ENCODE measurements at regions not wholly inside any gene's neighbourhood (a gene's known extent, or its start where the extent isn't known, plus 50 kb on each side); places are given as distances from the start of the nearest gene placed in this dataset.

DNA sequence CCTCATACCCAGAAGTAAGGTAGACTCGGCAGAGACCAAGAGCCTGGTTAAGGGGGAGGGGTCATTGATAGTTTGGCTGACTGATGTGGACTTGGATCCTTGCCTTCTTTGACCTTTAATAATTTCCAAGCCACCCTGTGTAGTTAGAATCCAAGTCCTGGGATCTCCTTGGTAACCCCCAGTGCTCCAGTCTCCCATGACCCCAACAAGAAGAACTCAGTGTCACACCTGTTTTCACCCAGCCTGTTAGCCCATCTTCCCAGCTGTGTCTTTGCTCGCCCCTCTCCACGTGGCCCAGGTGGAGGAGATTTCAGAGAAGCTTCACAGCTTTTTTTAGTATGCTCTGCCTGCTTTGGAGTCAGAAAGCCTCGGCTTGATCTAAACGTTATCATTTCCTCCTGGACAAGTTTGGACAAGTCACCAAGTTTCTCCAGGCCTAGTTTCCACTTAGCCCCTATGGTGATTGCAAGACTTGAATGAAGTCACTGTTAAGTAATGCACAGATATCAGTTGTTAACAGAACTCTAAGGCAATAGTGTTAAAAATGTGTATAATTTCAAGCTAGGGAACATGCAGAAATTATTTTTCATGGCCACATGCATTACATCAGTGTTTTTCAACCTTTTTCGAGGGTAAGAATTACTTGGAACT, 170.0 kb downstream of the TMEM38B start:
- peak; percentile 43 for DNase-seq

DNA sequence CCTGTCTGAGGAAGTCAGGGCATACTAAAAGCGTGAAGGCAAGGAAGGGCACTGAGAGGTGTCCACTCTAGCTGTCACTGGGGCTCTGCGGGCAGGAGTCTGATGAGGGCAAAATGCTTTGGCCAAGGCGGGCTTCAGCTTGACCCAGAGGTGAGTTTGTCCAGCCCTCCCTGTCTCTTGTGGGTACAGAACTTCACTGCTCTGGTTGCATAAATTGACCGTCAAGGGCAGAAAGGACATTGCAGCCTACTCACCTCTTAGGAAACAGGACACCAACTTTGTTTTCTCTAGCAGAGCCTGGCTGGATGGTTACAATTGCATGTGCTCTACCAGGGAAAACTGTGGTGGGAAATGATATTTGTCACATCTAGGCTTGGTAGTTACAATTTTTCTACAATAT, 170.9 kb downstream of the TMEM38B start:
- DNase-seq: peak; percentile 44

DNA sequence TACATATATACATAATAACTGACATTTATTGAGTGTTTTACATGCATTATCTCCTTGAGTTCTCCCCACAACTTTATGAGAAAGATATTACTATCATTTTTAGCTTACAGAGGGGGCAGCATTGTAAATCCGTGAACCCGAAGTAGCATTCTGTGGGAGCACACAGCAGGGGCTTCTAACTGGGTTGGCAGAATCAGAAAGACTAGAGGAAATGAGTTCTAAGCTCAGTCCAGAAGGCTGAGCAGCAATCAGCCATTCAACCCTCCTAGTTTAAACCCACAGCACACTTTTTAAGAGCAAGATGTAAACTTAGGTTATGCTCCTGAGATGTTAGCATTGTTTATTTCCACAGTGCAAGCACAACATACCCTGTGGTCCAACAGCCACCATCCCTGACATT, 177.2 kb downstream of the TMEM38B start:
- DNase-seq: no peak

DNA sequence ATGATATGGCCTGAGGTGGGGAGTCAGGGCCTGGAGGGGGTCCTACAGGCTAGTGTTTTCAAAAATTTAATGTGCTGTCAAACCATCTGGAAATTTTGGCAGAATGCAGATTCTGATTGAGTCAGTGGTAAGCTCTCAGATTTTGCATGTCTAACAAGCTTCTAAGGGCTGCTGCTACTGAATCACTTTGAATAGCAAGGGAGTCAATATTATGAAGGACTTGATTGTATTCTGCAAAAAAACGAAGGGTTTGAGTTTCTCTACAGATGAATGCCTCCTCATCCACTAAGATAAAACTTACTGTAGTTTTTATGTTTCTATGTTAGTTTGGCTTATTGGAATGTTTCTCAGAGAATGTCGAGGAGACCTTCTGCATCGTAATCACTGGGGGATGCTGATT, 179.5 kb downstream of the TMEM38B start:
- DNase-seq: no peak

DNA sequence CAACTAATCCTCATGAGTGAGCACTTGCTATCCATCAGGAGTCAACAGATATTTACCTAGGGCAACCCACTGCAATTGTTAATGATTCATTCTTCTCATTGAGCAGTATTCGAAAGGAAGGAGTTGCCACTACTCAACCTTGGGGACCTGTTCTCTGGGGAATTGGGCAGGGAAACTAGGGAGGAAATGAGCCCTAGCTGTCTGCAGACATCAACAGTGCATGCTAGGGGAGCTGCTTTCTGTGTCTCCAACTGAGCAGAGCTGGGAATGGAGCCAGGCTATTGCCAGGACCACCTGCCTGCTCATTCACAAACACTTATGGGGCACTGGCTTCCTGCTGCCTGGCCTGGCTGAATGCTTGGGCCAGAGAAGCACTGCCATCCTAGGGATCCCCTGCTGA, 183.4 kb downstream of the TMEM38B start:
- no peak for DNase-seq

DNA sequence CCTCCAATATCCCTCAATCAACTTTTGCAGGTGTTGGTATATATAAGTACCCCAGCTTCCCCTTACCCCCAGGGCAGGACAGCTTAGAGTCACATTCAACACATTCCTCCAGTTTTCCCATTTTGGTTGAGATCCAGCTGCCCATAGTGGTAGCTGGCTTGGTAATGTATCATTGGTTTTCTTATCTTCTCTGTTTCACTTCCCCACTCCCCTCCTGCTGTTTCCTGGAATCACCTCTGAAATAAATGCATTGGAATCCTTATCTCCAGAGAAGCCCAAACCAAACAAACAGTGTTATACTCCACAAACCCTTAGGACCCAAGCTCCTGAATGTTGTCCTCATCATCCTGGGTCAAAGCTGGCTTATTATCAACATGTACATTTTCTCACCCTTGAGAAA, 184.8 kb downstream of the TMEM38B start:
- DNase-seq: no peak

DNA sequence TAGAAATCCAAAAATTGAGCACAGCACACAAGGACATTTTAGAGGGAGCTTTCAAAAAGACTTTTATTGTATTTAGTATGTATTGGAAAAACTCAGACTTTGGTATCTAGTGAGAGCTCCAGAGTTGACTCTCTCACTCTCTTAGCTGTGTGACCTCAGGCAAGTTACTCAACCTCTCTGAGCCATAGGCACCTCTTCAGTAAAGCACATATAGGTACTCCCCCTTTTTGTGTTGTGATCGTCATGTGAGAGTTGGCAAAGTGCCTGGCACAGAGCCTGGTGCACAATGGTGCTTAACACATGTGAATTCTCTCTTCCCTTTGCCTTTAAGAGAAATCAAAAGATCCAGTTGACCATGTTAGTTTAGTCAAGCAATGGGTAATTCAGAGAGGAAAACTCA, 186.2 kb downstream of the TMEM38B start:
- no peak for DNase-seq

DNA sequence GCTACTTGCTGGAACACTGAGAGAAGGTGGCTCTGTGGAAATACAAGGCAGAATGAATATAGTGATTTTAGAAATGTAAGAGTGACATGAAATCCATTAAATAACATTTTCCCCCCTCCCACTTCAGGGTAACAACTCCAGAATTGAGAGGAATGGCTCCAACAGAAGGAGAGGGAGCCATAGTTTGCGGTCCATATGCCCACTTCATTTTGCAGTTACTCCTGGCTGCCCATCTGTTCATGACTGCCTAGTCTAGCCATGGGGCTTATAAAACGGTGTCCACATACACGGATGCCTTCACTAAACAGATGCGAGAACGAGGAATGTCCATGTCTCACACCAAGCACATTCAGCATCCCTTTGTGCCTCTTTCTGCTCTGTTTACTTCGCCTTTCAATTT, 186.7 kb downstream of the TMEM38B start:
- no peak for DNase-seq

DNA sequence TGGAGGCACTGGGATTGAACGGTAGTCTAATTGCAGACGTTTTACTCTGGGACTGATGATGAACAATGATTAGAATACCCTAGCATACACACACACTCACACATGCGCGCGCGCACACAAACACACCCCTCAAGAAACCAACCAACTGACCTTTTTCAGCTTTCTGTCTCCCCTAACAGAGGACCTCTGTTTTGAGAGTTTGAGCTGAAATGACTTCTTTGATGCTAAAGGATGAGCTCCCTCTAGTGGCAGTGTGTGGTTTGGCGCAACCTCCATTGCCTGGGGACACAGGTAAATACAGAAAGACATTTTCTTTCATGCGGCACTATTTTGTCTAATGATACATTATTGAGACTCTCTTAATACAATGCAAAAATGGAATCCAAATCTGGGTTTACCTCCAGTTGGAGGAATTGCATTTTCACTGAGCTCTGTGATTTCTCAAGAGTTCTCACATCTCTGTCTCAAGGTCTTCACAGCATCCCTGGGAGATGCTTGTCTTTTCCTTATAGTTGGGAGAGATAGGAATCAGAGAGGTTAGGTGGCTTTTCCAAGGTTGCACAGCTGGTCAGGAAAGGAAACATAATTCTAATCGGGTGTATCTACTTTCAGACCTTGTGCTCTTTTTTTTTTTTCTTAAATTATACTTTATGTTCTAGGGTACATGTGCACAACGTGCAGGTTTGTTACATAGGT, 187.5 kb downstream of the TMEM38B start:
- DNase-seq: peak; percentile 84

DNA sequence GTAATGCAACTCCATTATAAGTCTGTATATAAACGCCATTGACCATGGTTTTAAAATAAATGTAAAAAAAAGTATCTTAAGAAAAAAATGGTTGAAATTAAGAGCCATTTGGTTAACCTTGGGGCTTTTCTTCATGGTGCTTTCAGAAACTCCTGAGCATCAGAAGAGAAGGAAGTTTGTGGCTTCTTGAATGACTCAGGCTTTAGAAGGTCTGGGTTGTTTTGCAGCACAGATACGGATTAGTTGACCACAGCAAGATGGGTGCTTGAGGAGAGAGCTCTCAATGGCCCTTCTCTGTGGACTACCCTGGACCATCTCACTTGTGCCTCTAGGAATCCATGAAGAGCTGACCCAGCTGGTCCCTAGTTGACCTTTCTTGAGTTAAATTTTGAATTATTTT, 189.5 kb downstream of the TMEM38B start:
- no peak for DNase-seq

DNA sequence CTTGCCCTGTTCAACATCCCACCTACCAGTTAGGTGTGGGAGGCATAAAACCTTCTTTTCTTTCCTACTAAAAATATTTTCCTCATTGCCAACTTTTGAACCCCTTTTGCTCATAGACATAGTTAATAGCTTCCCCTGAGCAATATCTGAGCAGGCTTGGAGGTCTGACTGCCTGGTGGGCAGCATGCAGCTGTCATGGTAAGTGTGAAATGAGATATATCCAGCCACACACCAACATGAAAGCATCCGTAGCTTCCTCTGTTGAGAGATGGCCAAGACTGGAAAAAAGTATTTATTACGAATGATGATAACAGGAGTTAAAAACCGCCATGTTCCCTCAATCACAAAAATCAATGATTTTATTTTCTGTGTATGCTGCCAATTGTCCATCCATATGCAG, 190.1 kb downstream of the TMEM38B start:
- DNase-seq: no peak

DNA sequence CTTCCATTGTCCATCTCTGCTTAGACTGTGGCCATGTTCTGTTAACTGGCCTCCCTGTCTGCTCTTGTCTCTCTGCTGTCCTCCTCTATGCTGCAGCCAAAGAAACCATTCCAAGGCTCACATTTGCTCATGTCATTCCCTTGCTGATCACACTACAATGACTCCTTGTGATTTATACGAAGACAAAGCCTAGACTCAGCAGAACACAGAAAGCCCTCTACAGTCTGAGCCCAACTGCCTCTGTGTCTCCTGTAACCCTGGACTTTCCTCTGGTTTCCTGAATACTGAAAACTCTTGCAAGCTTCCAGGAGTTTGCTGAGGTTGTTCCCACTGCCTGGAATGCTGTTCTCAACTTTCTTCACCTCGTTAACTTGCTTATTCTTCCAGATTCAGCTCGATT, 191.8 kb downstream of the TMEM38B start:
- no peak for DNase-seq

DNA sequence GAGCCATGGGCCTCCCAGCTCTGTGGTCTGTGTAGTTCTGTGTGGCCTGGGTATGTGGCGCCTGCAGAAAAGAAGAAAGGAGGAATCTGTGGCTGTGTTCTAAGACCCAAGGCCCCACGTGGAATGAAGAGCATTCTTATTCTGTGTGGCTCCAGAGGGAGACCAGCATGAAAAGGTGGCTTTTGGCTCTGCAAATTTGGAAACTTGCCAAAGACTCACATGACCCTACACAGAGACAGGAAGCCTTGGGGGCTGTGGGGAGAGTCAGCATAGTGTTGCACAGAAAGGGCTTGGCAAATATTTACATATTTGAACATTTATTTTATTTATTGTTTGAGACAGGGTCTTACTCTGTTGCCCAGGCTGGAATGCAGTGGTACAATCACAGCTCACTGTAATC, 193.3 kb downstream of the TMEM38B start:
- no peak for DNase-seq

DNA sequence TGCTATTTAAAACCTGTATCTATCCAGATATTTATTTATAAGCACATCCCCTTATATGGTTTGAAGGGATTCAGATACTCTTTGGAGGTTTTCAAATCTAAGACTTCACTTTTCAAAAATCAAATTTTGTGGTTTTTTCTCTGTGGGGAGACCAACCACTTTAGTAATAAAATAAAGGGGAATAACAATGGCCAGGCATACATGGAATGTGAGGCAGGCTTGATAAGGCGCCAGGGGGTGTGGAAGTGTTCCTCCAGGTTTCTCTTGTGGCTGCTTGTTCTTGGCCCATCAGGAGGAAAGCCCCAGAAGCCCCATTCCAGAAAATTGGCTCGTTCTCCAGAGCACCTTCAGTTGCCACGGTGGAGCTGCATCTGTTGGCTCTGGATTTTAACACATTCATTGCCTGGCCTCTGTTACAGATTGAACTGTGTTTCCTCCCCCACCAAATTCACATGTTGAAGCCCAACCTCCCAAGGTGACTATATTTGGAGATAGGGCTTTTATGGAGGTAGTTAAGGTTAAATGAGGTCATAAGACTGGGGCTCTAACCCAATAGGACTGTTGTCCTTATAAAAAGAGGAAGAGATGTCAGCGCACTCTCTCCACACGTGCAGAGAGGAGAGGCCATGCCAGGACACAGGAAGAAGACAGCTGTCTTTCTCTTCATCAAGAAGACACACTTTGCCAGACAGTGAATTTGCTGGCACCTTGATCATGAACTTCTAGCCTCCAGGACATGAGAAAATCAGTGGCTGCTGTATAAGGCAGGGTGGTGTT, 195.9 kb downstream of the TMEM38B start:
- DNase-seq: no peak

DNA sequence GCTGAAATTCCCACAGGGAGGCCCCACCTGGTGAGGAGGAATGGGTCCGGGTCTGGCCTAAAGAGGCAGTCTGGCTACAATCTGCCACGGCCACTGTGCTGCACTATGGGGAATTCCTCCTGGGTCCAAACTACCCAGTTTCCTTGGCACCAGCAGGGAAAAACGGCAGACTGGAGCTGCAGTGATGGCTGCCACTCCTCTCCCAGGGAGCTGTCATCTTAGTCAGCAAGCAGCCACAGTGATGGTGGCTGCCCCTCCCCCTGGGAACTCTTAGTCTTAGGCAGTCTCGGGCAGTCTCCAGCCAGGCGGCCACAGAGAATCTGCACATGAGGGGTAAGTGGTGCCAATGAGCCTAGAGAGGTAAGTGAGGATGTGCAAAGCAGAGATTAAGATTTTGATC, 205.8 kb downstream of the TMEM38B start:
- no peak for DNase-seq

DNA sequence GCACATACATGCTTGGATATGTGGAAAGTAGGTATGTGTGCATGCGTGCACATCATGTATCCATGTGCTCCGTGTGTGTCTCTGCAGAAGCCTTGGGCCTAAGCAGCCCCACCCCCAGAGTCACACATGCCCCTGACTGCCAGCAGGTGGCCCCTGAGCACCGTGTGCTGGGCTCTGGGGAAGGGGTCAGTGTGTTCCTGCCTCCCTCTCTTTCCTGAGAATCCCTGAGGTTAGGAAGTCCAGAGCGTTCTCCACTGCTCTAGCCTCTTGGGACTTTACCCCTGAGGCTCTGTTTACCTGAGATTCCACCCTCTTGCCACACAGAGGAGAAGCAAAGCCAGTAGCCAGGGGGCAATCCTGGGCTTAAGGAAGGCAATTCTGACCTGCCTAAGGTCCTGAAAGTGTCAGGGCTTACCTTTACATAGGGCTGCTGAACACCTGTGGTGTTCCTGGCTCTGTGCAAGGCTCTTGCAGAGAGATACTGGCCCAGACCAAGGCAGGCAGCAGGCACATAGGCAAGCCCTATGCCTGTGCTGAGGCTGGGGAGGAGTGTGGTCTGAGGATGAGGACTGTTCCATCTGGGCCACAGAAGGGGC, 207.3 kb downstream of the TMEM38B start:
- DNase-seq: peak; percentile 88

DNA sequence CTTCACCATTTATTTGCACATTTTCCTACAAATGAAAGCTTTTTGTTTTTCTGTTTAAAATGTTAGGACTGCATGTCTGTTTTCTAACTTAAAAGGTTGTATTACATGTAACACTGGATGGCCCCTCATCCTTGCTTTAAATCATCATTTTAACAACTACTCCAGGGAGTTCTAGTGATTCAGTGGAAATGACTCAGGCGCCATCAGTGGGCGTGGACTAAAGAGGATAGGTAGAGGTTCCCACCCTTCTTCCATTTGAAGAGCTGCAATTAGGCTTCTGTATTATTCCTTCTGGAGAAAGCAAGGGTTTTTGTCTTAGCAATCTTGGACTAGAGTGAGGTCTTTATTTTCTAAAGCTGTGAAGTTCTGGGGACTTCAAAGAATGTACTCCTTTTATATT, 213.7 kb downstream of the TMEM38B start:
- no peak for DNase-seq

DNA sequence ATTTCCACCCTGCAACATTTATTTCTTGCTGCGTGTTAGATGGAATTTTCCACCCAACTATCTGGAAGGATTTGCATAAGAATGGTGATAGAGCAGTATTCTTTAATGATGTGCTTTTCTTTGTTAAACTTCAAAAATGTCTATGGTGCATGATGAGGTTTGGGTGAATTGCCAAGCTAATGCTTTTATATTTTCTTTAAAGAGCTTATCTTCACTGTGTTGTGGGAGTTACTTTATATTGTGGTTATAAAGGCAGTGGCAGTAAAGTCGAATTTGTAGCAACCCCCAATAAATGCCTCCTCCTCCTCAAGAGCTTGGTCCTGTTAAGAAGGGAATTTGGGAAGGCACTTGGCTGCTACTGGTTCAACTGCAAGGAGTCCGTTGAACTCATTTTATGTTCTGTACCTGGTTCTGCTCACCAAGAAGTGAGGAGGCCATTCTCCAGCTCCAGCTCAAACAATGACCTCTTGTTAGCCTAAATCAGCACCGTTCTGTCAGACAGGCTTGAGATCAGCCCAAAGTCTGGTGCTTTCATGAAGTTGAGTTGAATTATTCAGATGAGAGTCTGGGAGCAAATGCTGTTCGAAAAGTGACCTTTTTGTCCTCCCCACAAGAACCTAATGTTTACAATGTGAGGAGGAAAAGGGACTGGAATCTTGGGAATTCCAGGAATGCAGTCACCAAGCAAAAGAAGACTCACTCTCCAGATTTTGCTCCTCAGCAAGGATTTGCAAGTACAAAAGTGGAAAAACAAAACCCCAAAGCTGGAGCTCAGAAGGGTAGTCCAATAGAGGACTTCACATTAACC, 217.0 kb downstream of the TMEM38B start:
- DNase-seq: peak; percentile 88

DNA sequence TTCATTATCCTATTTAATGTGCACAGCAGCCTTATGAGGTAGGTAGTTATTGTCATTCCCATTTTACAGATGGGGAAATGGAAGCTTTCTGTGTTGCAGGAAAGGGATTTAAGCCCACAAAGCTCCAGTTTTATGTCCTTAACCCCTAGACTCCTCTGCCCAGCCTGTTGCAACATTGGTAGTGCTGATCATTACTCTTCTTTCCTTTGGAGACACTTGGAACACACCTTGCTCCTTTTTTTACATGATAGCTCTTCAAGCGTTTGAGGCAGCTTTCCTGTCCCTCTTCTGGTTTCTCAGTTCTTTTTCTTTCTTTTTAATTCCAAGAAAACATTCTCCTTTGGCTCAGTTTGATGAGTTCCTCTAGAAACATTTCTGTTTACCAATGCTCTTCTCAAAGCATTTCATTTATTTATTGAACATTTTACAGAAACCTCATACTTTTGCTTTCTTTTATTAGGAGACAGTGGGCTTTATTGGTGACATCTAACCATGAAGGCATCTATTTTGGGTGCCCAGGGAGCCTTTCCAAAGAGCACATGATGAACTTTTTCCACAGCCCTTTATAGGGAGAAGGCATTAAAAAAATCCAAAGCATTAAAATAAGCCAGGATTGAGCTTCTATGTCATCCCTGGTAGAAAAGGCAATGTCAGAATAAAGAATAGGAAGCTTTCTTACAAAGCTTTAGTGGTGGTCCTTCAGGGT, 218.0 kb downstream of the TMEM38B start:
- DNase-seq: no peak

DNA sequence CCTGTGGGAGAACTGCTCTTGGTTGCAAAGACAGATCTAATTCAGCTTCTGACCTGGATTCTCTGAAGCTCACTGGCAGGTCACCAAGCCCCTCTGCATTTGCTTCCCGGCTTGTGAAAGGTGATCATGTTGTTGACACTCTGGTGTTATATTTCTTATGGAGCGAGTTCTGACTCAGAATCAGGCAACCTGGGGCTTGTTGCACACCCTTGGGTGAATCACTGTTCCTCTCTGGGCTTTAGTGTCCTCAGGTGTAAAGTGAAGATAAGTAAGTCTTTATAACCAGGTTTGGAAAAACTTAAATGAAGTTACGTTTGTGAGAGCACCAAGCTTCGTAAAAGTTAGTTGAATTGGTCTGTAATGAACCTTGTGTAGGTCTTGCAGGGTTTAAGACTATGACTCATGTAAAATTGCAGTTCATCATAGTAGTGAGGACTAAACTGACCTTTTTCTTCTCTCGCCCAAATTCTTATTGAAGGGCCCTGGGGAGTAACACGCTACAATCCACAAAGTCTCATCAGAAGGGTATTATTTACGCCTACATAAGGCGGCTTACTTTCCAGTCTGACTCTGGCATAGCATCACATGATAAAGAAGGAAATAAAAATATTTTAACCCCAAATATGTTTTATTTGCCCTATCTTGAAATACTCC, 218.6 kb downstream of the TMEM38B start:
- DNase-seq: peak; percentile 57

DNA sequence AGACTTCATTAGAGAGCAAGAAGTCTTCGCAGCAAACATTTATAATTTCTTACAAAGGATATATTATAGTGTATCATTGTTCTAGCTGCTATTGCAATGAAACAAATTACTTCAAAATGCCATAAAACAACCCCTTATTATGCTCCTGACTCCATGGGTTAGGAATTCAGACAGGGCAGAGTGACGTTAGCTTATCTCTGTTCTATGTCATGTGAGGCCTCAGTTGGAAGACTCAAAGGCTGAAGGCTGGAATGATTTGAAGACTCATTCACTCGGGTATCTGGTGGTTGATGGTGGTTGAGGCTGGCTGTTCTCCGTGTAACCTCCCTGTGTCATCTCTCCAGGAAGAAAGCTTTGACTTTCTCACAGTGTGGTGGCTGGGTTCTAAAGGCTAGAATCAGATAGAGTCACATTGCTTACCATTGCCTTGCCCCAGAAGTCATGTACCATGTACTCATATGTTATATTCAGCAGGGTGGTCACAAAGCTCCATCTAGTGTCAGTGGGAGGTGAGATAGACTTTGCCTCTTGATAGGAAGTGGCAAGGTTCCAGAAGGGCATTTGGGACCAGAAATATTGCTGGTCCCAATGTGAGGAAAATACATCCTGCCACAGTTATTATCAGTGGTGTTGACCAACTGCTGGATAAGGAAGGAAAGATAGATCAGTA, 226.9 kb downstream of the TMEM38B start:
- DNase-seq: peak; percentile 70

Measured in islet precursor cell (in vitro differentiated cells).